Karpas-422 (cell line): ENCODE measurements at regions not wholly inside any gene's neighbourhood (a gene's known extent, or its start where the extent isn't known, plus 50 kb on each side); places are given as distances from the start of the nearest gene placed in this dataset. TPM values are rescaled to one million over a fixed set of nuclear protein-coding genes. Genes with fewer than 3 reads are reported as not detected.

Experiments
- small RNA-seq: library from RNA; depleted of rRNA; stranded (forward); fragments of <200 nt; gene quantifications from one replicate; pipeline ENCODE3, GENCODE V24; 2014

Small RNAs in the stretch of these regions (small RNA-seq; reads per million reads assigned to genes)
- gene RF00019 = not detected
